ENCODE measurements at regions not wholly inside any gene's neighbourhood (a gene's known extent, or its start where the extent isn't known, plus 50 kb on each side); places are given as distances from the start of the nearest gene placed in this dataset.

GRCh38 chr14:64639340-64639821, 64.8 kb upstream of the PLEKHG3 start:
- Histone ChIP-seq H3K9ac (ENCODE audit: low read length) (no peak overlapping the region), H3K36me3 (ENCODE audit: control insufficient read depth, insufficient read depth, low read length) (no peaks in the 10 kb centered on the region), H3K27ac (ENCODE audit: low read depth, low read length) (no peak overlapping the region), H3K27me3 (ENCODE audit: control insufficient read depth, insufficient read depth, low read length) (no peaks in the 10 kb centered on the region), H3K4me3 (ENCODE audit: low read length) (no peak overlapping the region), H3K4me1 (ENCODE audit: control insufficient read depth, insufficient read depth, low read length) (no peaks in the 10 kb centered on the region)

GRCh38 chr14:64640839-64641238, 63.4 kb upstream of the PLEKHG3 start:
- Histone ChIP-seq H3K36me3 (ENCODE audit: control insufficient read depth, insufficient read depth, low read length) (no peaks in the 10 kb centered on the region), H3K9ac (ENCODE audit: low read length) (no peak overlapping the region), H3K4me1 (ENCODE audit: control insufficient read depth, insufficient read depth, low read length) (peaks cover 3% of the 10 kb centered on the region), H3K27ac (ENCODE audit: low read depth, low read length) (no peak overlapping the region), H3K27me3 (ENCODE audit: control insufficient read depth, insufficient read depth, low read length) (no peaks in the 10 kb centered on the region), H3K4me3 (ENCODE audit: low read length) (no peak overlapping the region)

GRCh38 chr14:64641760-64642159, 62.5 kb upstream of the PLEKHG3 start:
- H3K27ac ChIP-seq (ENCODE audit: low read depth, low read length) = no peak overlapping the region
- peaks cover 7% of the 10 kb centered on the region for H3K4me1 ChIP-seq (ENCODE audit: control insufficient read depth, insufficient read depth, low read length)
- H3K4me3 ChIP-seq (ENCODE audit: low read length) = no peak overlapping the region
- H3K27me3 ChIP-seq (ENCODE audit: control insufficient read depth, insufficient read depth, low read length) = no peaks in the 10 kb centered on the region
- no peaks in the 10 kb centered on the region for H3K36me3 ChIP-seq (ENCODE audit: control insufficient read depth, insufficient read depth, low read length)
- H3K9ac ChIP-seq (ENCODE audit: low read length) = no peak overlapping the region

GRCh38 chr14:64643709-64644108, 60.5 kb upstream of the PLEKHG3 start:
- Histone ChIP-seq H3K9ac (ENCODE audit: low read length) (no peak overlapping the region), H3K36me3 (ENCODE audit: control insufficient read depth, insufficient read depth, low read length) (no peaks in the 10 kb centered on the region), H3K4me3 (ENCODE audit: low read length) (no peak overlapping the region), H3K27me3 (ENCODE audit: control insufficient read depth, insufficient read depth, low read length) (no peaks in the 10 kb centered on the region), H3K4me1 (ENCODE audit: control insufficient read depth, insufficient read depth, low read length) (peaks cover 7% of the 10 kb centered on the region), H3K27ac (ENCODE audit: low read depth, low read length) (no peak overlapping the region)

- peaks cover 7% of the 10 kb centered on the region for H3K4me1 ChIP-seq (ENCODE audit: control insufficient read depth, insufficient read depth, low read length)
- no peaks in the 10 kb centered on the region for H3K36me3 ChIP-seq (ENCODE audit: control insufficient read depth, insufficient read depth, low read length)
- H3K9ac ChIP-seq (ENCODE audit: low read length) = no peak overlapping the region
- peak overlapping the region; percentile 73 for H3K27ac ChIP-seq (ENCODE audit: low read depth, low read length)
- no peak overlapping the region for H3K4me3 ChIP-seq (ENCODE audit: low read length)
- H3K27me3 ChIP-seq (ENCODE audit: control insufficient read depth, insufficient read depth, low read length) = no peaks in the 10 kb centered on the region
Observed at GRCh38 chr14:64644629-64645028, 59.6 kb upstream of the PLEKHG3 start.

GRCh38 chr14:64645220-64645892, 58.9 kb upstream of the PLEKHG3 start:
- H3K27ac ChIP-seq (ENCODE audit: low read depth, low read length) = peak overlapping the region; percentile 89
- peaks cover 7% of the 10 kb centered on the region for H3K4me1 ChIP-seq (ENCODE audit: control insufficient read depth, insufficient read depth, low read length)
- H3K4me3 ChIP-seq (ENCODE audit: low read length) = peak overlapping the region; percentile 13
- H3K27me3 ChIP-seq (ENCODE audit: control insufficient read depth, insufficient read depth, low read length) = no peaks in the 10 kb centered on the region
- no peaks in the 10 kb centered on the region for H3K36me3 ChIP-seq (ENCODE audit: control insufficient read depth, insufficient read depth, low read length)
- no peak overlapping the region for H3K9ac ChIP-seq (ENCODE audit: low read length)

GRCh38 chr14:64646103-64646502, 58.1 kb upstream of the PLEKHG3 start:
- Histone ChIP-seq H3K4me1 (ENCODE audit: control insufficient read depth, insufficient read depth, low read length) (peaks cover 7% of the 10 kb centered on the region), H3K36me3 (ENCODE audit: control insufficient read depth, insufficient read depth, low read length) (no peaks in the 10 kb centered on the region), H3K4me3 (ENCODE audit: low read length) (peak overlapping the region; percentile 13), H3K27me3 (ENCODE audit: control insufficient read depth, insufficient read depth, low read length) (no peaks in the 10 kb centered on the region), H3K27ac (ENCODE audit: low read depth, low read length) (peak overlapping the region; percentile 89), H3K9ac (ENCODE audit: low read length) (no peak overlapping the region)

GRCh38 chr14:64649383-64649998, 54.7 kb upstream of the PLEKHG3 start:
- no peak overlapping the region for H3K9ac ChIP-seq (ENCODE audit: low read length)
- no peaks in the 10 kb centered on the region for H3K36me3 ChIP-seq (ENCODE audit: control insufficient read depth, insufficient read depth, low read length)
- H3K4me3 ChIP-seq (ENCODE audit: low read length) = no peak overlapping the region
- H3K4me1 ChIP-seq (ENCODE audit: control insufficient read depth, insufficient read depth, low read length) = peaks cover 7% of the 10 kb centered on the region
- no peaks in the 10 kb centered on the region for H3K27me3 ChIP-seq (ENCODE audit: control insufficient read depth, insufficient read depth, low read length)
- H3K27ac ChIP-seq (ENCODE audit: low read depth, low read length) = no peak overlapping the region

- Histone ChIP-seq H3K9ac (ENCODE audit: low read length) (no peak overlapping the region), H3K4me3 (ENCODE audit: low read length) (no peak overlapping the region), H3K4me1 (ENCODE audit: control insufficient read depth, insufficient read depth, low read length) (peaks cover 8% of the 10 kb centered on the region), H3K27ac (ENCODE audit: low read depth, low read length) (peak overlapping the region; percentile 73), H3K36me3 (ENCODE audit: control insufficient read depth, insufficient read depth, low read length) (no peaks in the 10 kb centered on the region), H3K27me3 (ENCODE audit: control insufficient read depth, insufficient read depth, low read length) (no peaks in the 10 kb centered on the region)
Observed at GRCh38 chr14:64653900-64654245, 50.4 kb upstream of the PLEKHG3 start.

GRCh38 chr14:64654246-64654900, 49.9 kb upstream of the PLEKHG3 start:
- no peaks in the 10 kb centered on the region for H3K27me3 ChIP-seq (ENCODE audit: control insufficient read depth, insufficient read depth, low read length)
- H3K4me1 ChIP-seq (ENCODE audit: control insufficient read depth, insufficient read depth, low read length) = peaks cover 8% of the 10 kb centered on the region
- no peak overlapping the region for H3K4me3 ChIP-seq (ENCODE audit: low read length)
- H3K36me3 ChIP-seq (ENCODE audit: control insufficient read depth, insufficient read depth, low read length) = no peaks in the 10 kb centered on the region
- H3K27ac ChIP-seq (ENCODE audit: low read depth, low read length) = peak overlapping the region; percentile 73
- H3K9ac ChIP-seq (ENCODE audit: low read length) = no peak overlapping the region
